ENCODE measurements at regions not wholly inside any gene's neighbourhood (a gene's known extent, or its start where the extent isn't known, plus 50 kb on each side); places are given as distances from the start of the nearest gene placed in this dataset.

GRCh38 chr7:70907259-70908247 is 224.4 kb upstream of the GALNT17 start:
- no peak for DNase-seq (ENCODE audit: low spot score)

GRCh38 chr7:70913924-70914323 is 218.0 kb upstream of the GALNT17 start:
- no peak for DNase-seq (ENCODE audit: low spot score)

GRCh38 chr7:70915067-70915466 is 216.9 kb upstream of the GALNT17 start:
- no peak for DNase-seq (ENCODE audit: low spot score)

- DNase-seq (ENCODE audit: low spot score) = no peak
These were observed 212.4 kb upstream of the GALNT17 start for GRCh38 chr7:70919481-70920073.

GRCh38 chr7:70920876-70921275 is 211.1 kb upstream of the GALNT17 start:
- no peak for DNase-seq (ENCODE audit: low spot score)

- no peak for DNase-seq (ENCODE audit: low spot score)
These were observed 208.6 kb upstream of the GALNT17 start for GRCh38 chr7:70923181-70923845.

GRCh38 chr7:70925411-70926115 is 206.4 kb upstream of the GALNT17 start:
- DNase-seq (ENCODE audit: low spot score) = no peak

- no peak for DNase-seq (ENCODE audit: low spot score)
These were observed 205.3 kb upstream of the GALNT17 start for GRCh38 chr7:70926666-70927065.

- DNase-seq (ENCODE audit: low spot score) = no peak
These were observed 196.6 kb upstream of the GALNT17 start for GRCh38 chr7:70935311-70935710.

GRCh38 chr7:70935854-70936253 is 196.1 kb upstream of the GALNT17 start:
- no peak for DNase-seq (ENCODE audit: low spot score)

GRCh38 chr7:70937424-70937823 is 194.5 kb upstream of the GALNT17 start:
- no peak for DNase-seq (ENCODE audit: low spot score)

- DNase-seq (ENCODE audit: low spot score) = no peak
These were observed 191.3 kb upstream of the GALNT17 start for GRCh38 chr7:70940597-70940996.

GRCh38 chr7:70942791-70943190 is 189.2 kb upstream of the GALNT17 start:
- no peak for DNase-seq (ENCODE audit: low spot score)

- DNase-seq (ENCODE audit: low spot score) = no peak
These were observed 187.4 kb upstream of the GALNT17 start for GRCh38 chr7:70944516-70944915.

- DNase-seq (ENCODE audit: low spot score) = no peak
These were observed 184.8 kb upstream of the GALNT17 start for GRCh38 chr7:70947181-70947580.

- DNase-seq (ENCODE audit: low spot score) = no peak
These were observed 182.1 kb upstream of the GALNT17 start for GRCh38 chr7:70949862-70950261.

GRCh38 chr7:70951271-70951962 is 180.5 kb upstream of the GALNT17 start:
- DNase-seq (ENCODE audit: low spot score) = no peak

- no peak for DNase-seq (ENCODE audit: low spot score)
These were observed 179.6 kb upstream of the GALNT17 start for GRCh38 chr7:70952311-70952710.

GRCh38 chr7:70953331-70953741 is 178.6 kb upstream of the GALNT17 start:
- DNase-seq (ENCODE audit: low spot score) = no peak

- DNase-seq (ENCODE audit: low spot score) = no peak
These were observed 178.1 kb upstream of the GALNT17 start for GRCh38 chr7:70953796-70954195.

GRCh38 chr7:70972693-70973092 is 159.3 kb upstream of the GALNT17 start:
- no peak for DNase-seq (ENCODE audit: low spot score)

GRCh38 chr7:70975754-70976153 is 156.2 kb upstream of the GALNT17 start:
- no peak for DNase-seq (ENCODE audit: low spot score)

All from germinal center (tissue), 1 donor.